ENCODE measurements at regions not wholly inside any gene's neighbourhood (a gene's known extent, or its start where the extent isn't known, plus 50 kb on each side); places are given as distances from the start of the nearest gene placed in this dataset.

DNA sequence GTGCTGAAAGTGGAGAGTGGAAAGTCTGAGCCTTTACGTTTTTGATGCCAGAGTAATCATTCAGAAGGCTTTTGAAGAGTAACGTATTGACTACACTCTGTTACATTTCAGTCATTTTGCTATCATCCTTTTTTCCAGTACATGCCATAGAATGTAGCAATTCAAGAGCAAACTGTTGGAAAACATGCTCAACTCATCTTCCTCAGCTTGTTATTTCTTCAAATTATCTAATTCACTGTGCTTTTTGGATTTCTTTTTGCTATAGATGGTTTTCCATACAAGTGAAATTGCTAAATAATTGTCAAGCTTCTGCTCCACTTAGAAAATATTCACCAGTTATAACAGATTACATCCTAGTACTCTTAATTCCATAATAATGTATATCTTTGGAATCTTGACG is 129.9 kb upstream of the CLEC14A start:
- TF ChIP-seq GATA3 (IDR thresholded peaks at IDR 0.05; ENCODE audit: low read depth, low read length), result no peak
- TF ChIP-seq GATA2 (IDR thresholded peaks at IDR 0.05; ENCODE audit: low read depth, low read length), result no peak

GRCh38 chr14:38385343-38385742 is 129.4 kb upstream of the CLEC14A start:
- TF ChIP-seq GATA2 (IDR thresholded peaks at IDR 0.05; ENCODE audit: low read depth, low read length) (no peak), GATA3 (IDR thresholded peaks at IDR 0.05; ENCODE audit: low read depth, low read length) (no peak)

DNA sequence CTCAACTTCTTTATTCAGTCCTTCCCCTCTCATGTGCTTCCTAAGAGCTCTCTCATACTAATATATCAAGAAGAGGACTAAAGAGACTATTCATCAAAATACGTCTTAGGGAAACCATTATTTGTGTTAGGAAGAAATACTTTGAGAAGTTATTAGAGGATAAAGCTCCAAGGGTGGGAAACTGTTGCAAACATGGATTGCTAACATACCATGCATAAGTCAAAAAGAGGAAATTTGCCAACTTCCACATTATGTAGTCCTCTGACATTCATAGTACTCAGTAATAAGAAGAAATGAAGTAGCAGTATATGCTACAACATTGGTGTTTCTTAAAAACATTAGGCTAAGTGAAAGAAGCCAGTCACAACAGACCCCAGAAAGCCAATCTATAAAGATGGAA is 128.8 kb upstream of the CLEC14A start:
- no peak for TF ChIP-seq GATA2 (IDR thresholded peaks at IDR 0.05; ENCODE audit: low read depth, low read length)
- TF ChIP-seq GATA3 (IDR thresholded peaks at IDR 0.05; ENCODE audit: low read depth, low read length), result no peak

DNA sequence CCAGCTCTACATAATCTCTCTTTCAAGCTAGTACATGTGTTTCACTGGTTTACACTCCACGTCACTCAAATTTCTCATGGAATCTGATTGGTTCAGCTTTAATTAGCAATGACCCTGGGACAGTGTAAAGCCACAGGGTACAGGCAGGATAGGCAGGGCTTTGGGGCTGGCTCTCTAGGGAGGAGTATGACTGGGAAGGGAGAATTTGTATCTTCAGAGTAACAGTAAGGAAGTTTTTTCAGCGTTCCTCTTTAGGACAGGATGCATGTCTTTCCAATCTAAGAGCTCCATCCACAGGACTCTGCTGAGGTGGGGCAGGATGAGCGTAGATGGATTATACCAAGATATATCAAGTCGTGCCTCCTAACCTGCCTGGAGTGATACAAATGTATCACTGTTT is 112.0 kb upstream of the CLEC14A start:
- no peak for TF ChIP-seq GATA3 (IDR thresholded peaks at IDR 0.05; ENCODE audit: low read depth, low read length)
- TF ChIP-seq GATA2 (IDR thresholded peaks at IDR 0.05; ENCODE audit: low read depth, low read length), result no peak

GRCh38 chr14:38366374-38366773 is 110.5 kb upstream of the CLEC14A start:
- TF ChIP-seq GATA2 (IDR thresholded peaks at IDR 0.05; ENCODE audit: low read depth, low read length), result no peak
- no peak for TF ChIP-seq GATA3 (IDR thresholded peaks at IDR 0.05; ENCODE audit: low read depth, low read length)

DNA sequence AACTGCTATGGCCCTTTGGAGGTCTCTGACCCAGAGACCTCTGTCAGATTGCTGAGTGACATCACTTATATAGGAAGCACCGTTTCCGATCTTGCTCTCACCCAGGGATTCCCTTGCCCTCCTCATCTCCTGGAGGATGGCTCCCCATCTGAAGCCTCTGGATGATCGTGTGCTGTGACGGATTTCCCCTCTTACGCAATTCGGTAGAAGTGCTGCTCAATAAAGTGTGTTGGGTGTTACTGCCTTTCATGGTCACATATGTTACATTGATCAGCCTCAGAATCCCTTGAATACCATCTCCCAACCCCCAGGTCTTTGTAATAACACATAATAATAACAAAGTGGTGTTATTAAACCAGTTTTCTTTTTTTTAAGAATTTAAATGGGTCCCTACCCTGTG is 107.3 kb upstream of the CLEC14A start:
- TF ChIP-seq GATA2 (IDR thresholded peaks at IDR 0.05; ENCODE audit: low read depth, low read length) (no peak), GATA3 (IDR thresholded peaks at IDR 0.05; ENCODE audit: low read depth, low read length) (no peak)

DNA sequence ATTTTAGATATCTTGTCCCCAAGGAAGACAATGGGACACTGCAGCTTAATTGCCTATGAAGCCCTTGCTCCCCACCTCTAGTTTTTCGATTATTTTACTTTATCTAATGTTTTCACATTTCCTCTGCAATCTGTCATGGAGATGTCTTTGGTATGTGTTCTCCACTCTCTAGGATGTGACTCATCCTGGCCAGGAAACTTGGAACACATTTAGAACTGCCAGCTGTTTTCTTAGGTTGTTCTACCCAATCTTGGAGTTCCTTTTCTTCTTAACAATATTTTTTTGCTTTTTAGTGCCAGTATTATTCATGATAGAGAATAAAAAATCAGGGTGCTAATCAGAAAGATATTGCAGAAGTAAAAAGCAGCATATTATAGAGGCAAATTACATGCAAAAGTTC is 101.7 kb upstream of the CLEC14A start:
- TF ChIP-seq GATA3 (IDR thresholded peaks at IDR 0.05; ENCODE audit: low read depth, low read length) (no peak), GATA2 (IDR thresholded peaks at IDR 0.05; ENCODE audit: low read depth, low read length) (no peak)

DNA sequence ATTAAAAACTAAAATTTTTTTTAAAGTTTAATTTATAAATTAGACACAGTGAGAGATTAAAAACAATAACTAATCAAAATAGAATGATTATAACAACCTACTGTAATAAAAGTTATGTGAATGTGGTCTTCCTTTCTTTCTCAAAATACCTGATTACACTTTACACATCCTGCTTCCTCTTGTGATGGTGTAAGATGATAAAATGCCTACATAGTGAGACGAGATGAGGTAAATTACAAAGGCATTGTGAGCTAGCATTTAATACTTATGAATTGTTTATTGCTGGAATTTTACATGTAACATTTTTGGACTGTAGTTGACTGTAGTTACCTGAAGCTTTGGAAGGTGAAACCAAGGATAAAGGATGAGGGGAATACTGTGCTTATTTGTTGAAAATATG is 94.2 kb upstream of the CLEC14A start:
- no peak for TF ChIP-seq GATA2 (IDR thresholded peaks at IDR 0.05; ENCODE audit: low read depth, low read length)
- TF ChIP-seq GATA3 (IDR thresholded peaks at IDR 0.05; ENCODE audit: low read depth, low read length), result no peak

DNA sequence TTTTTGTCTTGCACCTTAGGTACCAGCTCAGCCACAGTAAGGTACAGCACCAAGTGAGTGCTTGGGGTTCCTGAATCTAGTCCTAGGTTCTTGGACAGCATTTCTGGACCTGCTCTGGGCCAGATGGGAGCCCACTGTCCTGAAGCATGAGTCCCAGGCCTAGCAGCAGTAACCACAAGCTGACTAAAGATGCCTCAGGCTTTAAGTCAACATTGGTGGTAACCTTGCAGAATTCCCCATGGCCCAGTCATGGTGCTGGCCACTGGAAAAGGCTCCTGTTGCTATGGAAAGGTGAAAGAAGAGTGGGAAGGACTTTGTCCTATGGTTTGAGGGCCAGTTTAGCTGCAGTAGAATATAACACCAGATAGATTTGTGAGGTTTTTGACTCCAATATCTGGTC is 86.9 kb upstream of the CLEC14A start:
- no peak for TF ChIP-seq GATA3 (IDR thresholded peaks at IDR 0.05; ENCODE audit: low read depth, low read length)
- TF ChIP-seq GATA2 (IDR thresholded peaks at IDR 0.05; ENCODE audit: low read depth, low read length), result no peak

DNA sequence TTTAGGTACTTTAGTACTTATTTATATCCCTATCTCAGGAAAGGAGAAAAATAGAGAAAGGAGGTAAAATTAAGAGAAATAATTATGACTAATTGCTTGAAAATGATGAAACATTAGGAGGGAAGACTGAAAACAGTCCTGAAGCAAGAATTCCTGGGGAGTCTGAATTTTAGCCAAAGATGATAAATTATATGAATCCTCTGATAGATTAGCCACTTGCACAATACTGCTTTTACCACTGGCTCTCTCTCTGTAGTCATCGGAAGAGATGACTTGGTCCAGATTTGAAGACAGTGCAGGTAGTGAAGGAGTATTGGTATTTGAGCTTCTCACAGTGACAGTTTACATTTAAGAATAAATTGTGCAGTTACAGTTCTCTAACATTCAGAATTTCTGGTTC is 83.8 kb upstream of the CLEC14A start:
- TF ChIP-seq GATA2 (IDR thresholded peaks at IDR 0.05; ENCODE audit: low read depth, low read length) (no peak), GATA3 (IDR thresholded peaks at IDR 0.05; ENCODE audit: low read depth, low read length) (no peak)

GRCh38 chr14:38336298-38336697 is 80.4 kb upstream of the CLEC14A start:
- TF ChIP-seq GATA3 (IDR thresholded peaks at IDR 0.05; ENCODE audit: low read depth, low read length), result no peak
- TF ChIP-seq GATA2 (IDR thresholded peaks at IDR 0.05; ENCODE audit: low read depth, low read length), result no peak

DNA sequence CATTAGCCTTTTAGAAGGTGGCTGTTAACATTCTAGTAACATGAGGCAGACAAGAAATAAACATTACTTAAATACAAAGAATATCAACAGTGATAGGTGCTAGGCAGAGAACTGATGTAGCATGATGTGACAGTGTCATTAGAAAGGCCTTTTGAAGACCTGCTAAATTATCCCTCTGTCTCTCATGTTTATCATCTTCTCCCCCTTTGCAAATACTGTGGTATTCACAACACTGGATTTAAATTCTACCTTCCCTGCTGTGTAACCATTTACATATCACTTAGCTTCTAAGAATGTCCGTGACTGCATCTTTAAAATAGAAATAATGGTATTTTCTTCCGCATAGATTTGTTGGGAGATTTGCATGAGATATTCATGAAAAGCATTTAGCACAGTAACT is 74.4 kb upstream of the CLEC14A start:
- TF ChIP-seq GATA3 (IDR thresholded peaks at IDR 0.05; ENCODE audit: low read depth, low read length), result no peak
- TF ChIP-seq GATA2 (IDR thresholded peaks at IDR 0.05; ENCODE audit: low read depth, low read length), result no peak

DNA sequence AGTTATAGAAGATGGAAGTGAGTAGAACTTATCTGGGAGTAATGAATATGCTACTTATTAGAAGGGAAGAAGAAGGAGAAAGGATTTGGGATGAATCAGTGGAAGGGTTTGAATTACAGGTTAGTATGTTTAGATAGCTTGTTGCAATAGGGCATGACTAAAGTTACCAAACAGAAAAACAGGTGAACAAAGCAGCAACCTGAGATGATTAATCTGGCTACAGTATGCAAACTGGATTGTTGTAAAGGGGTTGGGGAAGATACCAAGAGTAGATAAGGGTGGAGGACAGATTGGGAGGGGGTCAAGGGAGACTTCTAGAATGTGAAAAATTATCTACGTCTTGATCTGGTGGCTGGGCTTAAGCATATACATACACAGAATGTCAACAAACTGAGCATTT is 73.4 kb upstream of the CLEC14A start:
- TF ChIP-seq GATA3 (IDR thresholded peaks at IDR 0.05; ENCODE audit: low read depth, low read length) (no peak), GATA2 (IDR thresholded peaks at IDR 0.05; ENCODE audit: low read depth, low read length) (no peak)

- TF ChIP-seq GATA2 (IDR thresholded peaks at IDR 0.05; ENCODE audit: low read depth, low read length) (no peak), GATA3 (IDR thresholded peaks at IDR 0.05; ENCODE audit: low read depth, low read length) (no peak)
These were observed 61.0 kb upstream of the CLEC14A start for GRCh38 chr14:38316922-38317321.

DNA sequence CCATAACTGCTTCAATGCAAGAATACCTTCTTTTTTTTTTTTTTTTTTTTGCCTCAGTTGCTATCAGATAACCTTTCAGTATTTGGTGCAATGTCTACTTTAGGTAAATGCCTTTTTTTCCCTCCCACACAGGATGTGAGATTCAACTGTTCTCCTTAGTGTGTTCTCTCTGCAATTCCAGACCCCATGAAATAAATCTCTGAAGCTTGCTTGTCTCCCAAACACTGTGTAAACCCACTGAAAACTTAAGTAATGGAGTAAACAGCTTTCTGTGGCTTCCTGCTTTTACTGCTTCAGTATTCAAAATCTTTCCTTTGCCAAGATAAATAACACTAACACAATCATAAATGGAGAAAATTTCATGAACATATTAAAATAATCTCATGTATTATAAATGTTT is 55.8 kb upstream of the CLEC14A start:
- TF ChIP-seq GATA3 (IDR thresholded peaks at IDR 0.05; ENCODE audit: low read depth, low read length) (no peak), GATA2 (IDR thresholded peaks at IDR 0.05; ENCODE audit: low read depth, low read length) (no peak)

DNA sequence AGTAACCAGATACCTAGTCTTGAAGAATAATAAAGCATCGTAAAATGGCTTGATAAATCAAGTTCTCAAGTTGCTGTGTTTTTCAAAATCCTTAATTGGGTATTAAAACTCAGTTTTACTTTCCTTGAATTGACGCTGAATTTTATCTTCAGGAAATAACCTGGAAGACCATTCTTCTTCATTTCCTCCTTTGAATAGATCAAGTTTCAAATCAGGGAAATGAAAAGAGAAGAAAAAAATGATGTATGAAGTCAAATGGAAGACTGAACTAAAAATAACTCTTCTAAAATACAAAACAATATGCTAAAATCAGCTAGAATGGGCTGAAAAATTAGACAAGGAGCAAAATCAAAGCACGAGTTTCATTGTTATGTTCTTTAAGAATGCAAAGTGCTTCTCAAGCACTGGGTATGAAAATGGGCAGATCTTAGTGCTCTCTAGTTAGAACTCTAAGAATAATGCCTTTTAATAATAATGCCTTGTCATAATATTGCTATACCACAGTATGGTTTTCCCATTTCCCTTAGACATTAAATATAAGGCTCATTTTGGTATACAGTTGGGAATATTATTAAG is 54.6 kb upstream of the CLEC14A start:
- TF ChIP-seq GATA3 (IDR thresholded peaks at IDR 0.05; ENCODE audit: low read depth, low read length) (no peak), GATA2 (IDR thresholded peaks at IDR 0.05; ENCODE audit: low read depth, low read length) (no peak)

All from SH-SY5Y (cell line).